ENCODE measurements at regions not wholly inside any gene's neighbourhood (a gene's known extent, or its start where the extent isn't known, plus 50 kb on each side); places are given as distances from the start of the nearest gene placed in this dataset.

- no peak for TF ChIP-seq RAD21 (IDR thresholded peaks at IDR 0.05; ENCODE audit: low read depth)
- no peak for TF ChIP-seq CTCF (IDR thresholded peaks at IDR 0.05 in 2 of 3, conservative IDR thresholded peaks at IDR 0.05 in 1 of 3; ENCODE audit: borderline replicate concordance in 1 of 3, insufficient read depth in 1 of 3, low read depth in 2 of 3, low read length in 2 of 3)
- no peak for TF ChIP-seq ZFX (IDR thresholded peaks at IDR 0.05)
- no peak for TF ChIP-seq POLR2AphosphoS5 (IDR thresholded peaks at IDR 0.05; ENCODE audit: low read depth, low read length)
- TF ChIP-seq EZH2phosphoT487 (IDR thresholded peaks at IDR 0.05; ENCODE audit: borderline replicate concordance): no peak
- no peak for TF ChIP-seq FOSL1 (IDR thresholded peaks at IDR 0.05; ENCODE audit: low read depth)
- no peak for TF ChIP-seq CEBPB (IDR thresholded peaks at IDR 0.05; ENCODE audit: low read depth)
- no peak for TF ChIP-seq SRF (IDR thresholded peaks at IDR 0.05; ENCODE audit: low read depth)
- no peak for TF ChIP-seq SIN3A (IDR thresholded peaks at IDR 0.05; ENCODE audit: low read depth)
- TF ChIP-seq SP1 (IDR thresholded peaks at IDR 0.05; ENCODE audit: low read depth): no peak
- no peak for TF ChIP-seq ATF3 (IDR thresholded peaks at IDR 0.05)
- no peak for TF ChIP-seq POLR2A (IDR thresholded peaks at IDR 0.05; ENCODE audit: borderline replicate concordance, extremely low read depth, insufficient read depth, insufficient read length)
Measured at GRCh38 chr7:137074391-137075030, 206.1 kb downstream of the CHRM2 start.
